Gastrocnemius medialis (tissue), 4 donors: ENCODE measurements at regions not wholly inside any gene's neighbourhood (a gene's known extent, or its start where the extent isn't known, plus 50 kb on each side); places are given as distances from the start of the nearest gene placed in this dataset.

Experiments used
- ATAC-seq, 2 donors: fragments of 150-250 bp; one replicate each; pipeline ENCODE4 v1.9.1; 2016
- DNase-seq, 2 donors: peaks; one replicate each; pipeline ENCODE4 v3.0.0-alpha.2; 2019
- H3K27ac ChIP-seq, 4 donors: fragments of 200-600 bp; sonication (generic); 1 replicate in 1 of 4; 2 replicates in 3 of 4; pipeline ENCODE4 v1.5.1; 2016 to 2018; ENCODE audit warnings: mild to moderate bottlenecking in 2 of 4, moderate library complexity in 1 of 4
- H3K27me3 ChIP-seq, 3 donors: fragments of 200-600 bp; sonication (generic) in 2 of 3; 1 replicate in 1 of 3; 2 replicates in 2 of 3; pipeline versions ENCODE4 v1.5.1 to v1.6.0; 2016 to 2019; ENCODE audit warnings: mild to moderate bottlenecking in 1 of 3, moderate library complexity in 1 of 3
- H3K36me3 ChIP-seq, 2 donors: fragments of 200-600 bp; sonication (generic) in 1 of 2; one replicate each; pipeline ENCODE4 v1.5.1; 2017 to 2018
- H3K4me1 ChIP-seq, 2 donors: fragments of 200-600 bp; sonication (generic) in 1 of 2; one replicate each; pipeline ENCODE4 v1.5.1; 2016 to 2017; ENCODE audit warnings: mild to moderate bottlenecking in 2 of 2
- H3K4me3 ChIP-seq, 4 donors: fragments of 200-600 bp; sonication (generic) in 3 of 4; 1 replicate in 1 of 4; 2 replicates in 3 of 4; pipeline ENCODE4 v1.5.1; 2016 to 2019; ENCODE audit warnings: mild to moderate bottlenecking in 2 of 4
- H3K9me3 ChIP-seq, 3 donors: fragments of 200-600 bp; sonication (generic) in 2 of 3; 1 replicate in 1 of 3; 2 replicates in 2 of 3; pipeline ENCODE4 v1.5.1; 2016 to 2019
- POLR2A ChIP-seq, 2 donors: fragments of 450-650 bp; IDR thresholded peaks; one replicate each; pipeline ENCODE4 v1.6.1; 2017; ENCODE audit warnings: antibody characterized with exemption in 2 of 2, mild to moderate bottlenecking in 2 of 2, moderate library complexity in 2 of 2
- in situ Hi-C, 4 donors: fragments of 200-750 bp; cut with MboI; loops; one replicate each; pipeline versions ENCODE4 v1.15.0 to v1.8.0; 2017; ENCODE audit warnings: low sequenced_read_pairs in 4 of 4
- intact Hi-C: fragments of 100-400 bp; cut with DNase I; formaldehyde crosslinking; loops from one replicate; pipeline ENCODE4 v1.15.1; 2023; ENCODE audit warnings: low total_unique reads
- TF ChIP-seq, protein P1 (sequence below), 5 experiments: fragments of 450-650 bp in 3 of 5; fragments of 200-600 bp in 2 of 5; sonication (generic) in 2 of 5; IDR thresholded peaks in 4 of 5; conservative IDR thresholded peaks in 1 of 5; 1 replicate in 4 of 5; 2 replicates in 1 of 5; pipeline ENCODE4 v1.5.1; 2016 to 2019; ENCODE audit warnings: antibody characterized with exemption in 5 of 5, mild to moderate bottlenecking in 3 of 5, moderate library complexity in 3 of 5

DNA sequence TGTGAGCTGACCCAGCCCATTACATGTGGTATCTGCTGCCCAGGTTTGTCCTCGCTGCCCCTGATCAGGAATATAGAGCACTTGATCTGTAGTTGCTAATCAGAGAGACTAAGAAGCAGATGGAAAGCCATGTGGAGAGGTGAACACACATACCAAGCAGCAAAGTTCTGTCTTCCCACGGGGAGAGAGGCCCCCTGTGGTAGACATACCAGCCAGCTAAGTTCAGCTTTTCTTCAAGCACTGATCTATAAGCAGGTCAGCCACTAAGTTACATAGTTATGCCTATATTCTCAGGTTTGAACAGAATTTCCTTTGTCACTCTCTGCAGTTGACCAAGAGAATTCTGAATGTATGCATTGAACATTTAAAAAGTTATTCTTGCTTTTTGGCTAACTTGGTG is 76.4 kb downstream of the DDX3Y start:
- no peak overlapping the region for H3K4me3 ChIP-seq
- DNase-seq = no peak
- H3K36me3 ChIP-seq = no peaks in the 10 kb centered on the region
- H3K9me3 ChIP-seq = no peaks in the 10 kb centered on the region
- no peak overlapping the region for H3K27ac ChIP-seq
- TF ChIP-seq POLR2A (IDR thresholded peaks at IDR 0.05) = no peak
- TF ChIP-seq, protein P1, sequence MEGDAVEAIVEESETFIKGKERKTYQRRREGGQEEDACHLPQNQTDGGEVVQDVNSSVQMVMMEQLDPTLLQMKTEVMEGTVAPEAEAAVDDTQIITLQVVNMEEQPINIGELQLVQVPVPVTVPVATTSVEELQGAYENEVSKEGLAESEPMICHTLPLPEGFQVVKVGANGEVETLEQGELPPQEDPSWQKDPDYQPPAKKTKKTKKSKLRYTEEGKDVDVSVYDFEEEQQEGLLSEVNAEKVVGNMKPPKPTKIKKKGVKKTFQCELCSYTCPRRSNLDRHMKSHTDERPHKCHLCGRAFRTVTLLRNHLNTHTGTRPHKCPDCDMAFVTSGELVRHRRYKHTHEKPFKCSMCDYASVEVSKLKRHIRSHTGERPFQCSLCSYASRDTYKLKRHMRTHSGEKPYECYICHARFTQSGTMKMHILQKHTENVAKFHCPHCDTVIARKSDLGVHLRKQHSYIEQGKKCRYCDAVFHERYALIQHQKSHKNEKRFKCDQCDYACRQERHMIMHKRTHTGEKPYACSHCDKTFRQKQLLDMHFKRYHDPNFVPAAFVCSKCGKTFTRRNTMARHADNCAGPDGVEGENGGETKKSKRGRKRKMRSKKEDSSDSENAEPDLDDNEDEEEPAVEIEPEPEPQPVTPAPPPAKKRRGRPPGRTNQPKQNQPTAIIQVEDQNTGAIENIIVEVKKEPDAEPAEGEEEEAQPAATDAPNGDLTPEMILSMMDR (IDR thresholded peaks at IDR 0.05 in 4 of 5, conservative IDR thresholded peaks at IDR 0.05 in 1 of 5) = no peak
- intact Hi-C loops (no loop called here), in situ Hi-C loops (no loop called here)
- no peaks in the 10 kb centered on the region for H3K27me3 ChIP-seq
- no peak for ATAC-seq
- H3K4me1 ChIP-seq = no peaks in the 10 kb centered on the region

DNA sequence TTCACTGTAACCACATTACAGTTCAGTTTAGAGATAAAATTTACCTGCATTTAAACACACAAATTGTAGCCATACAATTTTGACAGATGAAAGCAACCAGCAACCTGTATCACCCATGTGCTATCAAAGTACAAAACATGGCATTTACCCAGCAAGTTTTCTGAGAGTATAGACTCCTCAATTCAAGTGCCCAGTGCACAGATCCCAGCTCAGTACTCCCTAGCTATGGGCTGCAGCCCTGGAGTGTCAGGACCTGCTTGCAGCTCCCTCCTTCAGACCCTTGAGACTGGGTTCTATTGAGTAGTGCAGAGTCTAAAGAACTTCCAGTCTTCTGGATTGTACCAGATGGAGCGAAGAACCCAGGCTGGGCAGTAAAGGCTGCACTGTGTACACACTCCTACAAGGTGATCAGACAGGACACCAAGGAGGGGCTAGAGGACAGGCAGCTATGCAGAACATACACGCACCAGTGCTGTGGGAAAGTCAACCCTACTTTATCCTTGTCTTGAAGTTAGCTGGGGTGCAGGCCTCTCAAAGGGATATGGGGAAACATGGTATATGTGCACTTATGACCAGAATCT is 77.7 kb downstream of the DDX3Y start:
- H3K27me3 ChIP-seq = no peaks in the 10 kb centered on the region
- H3K36me3 ChIP-seq = no peaks in the 10 kb centered on the region
- H3K4me3 ChIP-seq = no peak overlapping the region
- in situ Hi-C loops (no loop called here), intact Hi-C loops (no loop called here)
- DNase-seq (no peak), ATAC-seq (no peak)
- H3K27ac ChIP-seq = no peak overlapping the region
- H3K4me1 ChIP-seq = no peaks in the 10 kb centered on the region
- no peak for TF ChIP-seq POLR2A (IDR thresholded peaks at IDR 0.05)
- TF ChIP-seq, protein P1 (IDR thresholded peaks at IDR 0.05 in 4 of 5, conservative IDR thresholded peaks at IDR 0.05 in 1 of 5) = no peak
- no peaks in the 10 kb centered on the region for H3K9me3 ChIP-seq

DNA sequence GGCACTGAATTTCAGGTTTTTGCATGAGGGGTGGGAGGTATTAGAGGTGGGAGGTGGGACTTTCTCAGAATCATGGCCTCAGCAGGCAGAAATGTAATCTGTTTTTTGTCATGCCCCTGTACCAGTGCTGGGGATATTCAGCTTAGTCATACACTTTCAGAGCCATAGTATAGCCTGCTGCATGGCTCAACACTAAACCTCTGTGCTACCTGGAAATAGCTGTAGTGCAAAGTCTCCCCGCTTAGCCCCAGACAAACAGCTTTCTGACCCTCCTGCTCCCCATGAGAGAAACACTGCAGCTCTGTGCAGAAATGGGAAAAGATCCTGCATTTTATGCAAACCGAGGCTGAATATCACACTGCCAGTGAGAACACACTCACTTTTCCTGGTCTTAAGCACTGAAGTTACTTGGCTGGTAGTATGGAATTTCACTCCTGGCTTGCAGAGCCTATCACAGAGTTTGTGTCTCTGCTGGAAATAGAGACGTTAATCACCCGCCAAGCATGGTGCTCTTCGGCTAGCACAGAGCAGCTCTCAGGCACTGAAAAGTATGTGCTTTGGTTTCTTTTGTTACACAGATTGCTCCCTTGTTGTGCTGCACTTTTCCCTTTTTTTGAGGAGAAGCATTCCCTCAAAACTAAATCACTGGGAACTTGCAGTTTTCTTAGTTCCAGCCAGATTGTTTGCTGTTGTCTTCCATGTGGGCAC is 80.1 kb downstream of the DDX3Y start:
- H3K36me3 ChIP-seq = no peaks in the 10 kb centered on the region
- H3K4me3 ChIP-seq = no peak overlapping the region
- H3K27ac ChIP-seq = no peak overlapping the region
- H3K4me1 ChIP-seq = no peaks in the 10 kb centered on the region
- TF ChIP-seq, protein P1 (IDR thresholded peaks at IDR 0.05 in 4 of 5, conservative IDR thresholded peaks at IDR 0.05 in 1 of 5) = no peak
- no peak for TF ChIP-seq POLR2A (IDR thresholded peaks at IDR 0.05)
- peak in 1 of 2 donors; percentile 33 for ATAC-seq
- no peaks in the 10 kb centered on the region for H3K27me3 ChIP-seq
- in situ Hi-C loops (no loop called here), intact Hi-C loops (no loop called here)
- H3K9me3 ChIP-seq = no peaks in the 10 kb centered on the region
- DNase-seq = no peak

DNA sequence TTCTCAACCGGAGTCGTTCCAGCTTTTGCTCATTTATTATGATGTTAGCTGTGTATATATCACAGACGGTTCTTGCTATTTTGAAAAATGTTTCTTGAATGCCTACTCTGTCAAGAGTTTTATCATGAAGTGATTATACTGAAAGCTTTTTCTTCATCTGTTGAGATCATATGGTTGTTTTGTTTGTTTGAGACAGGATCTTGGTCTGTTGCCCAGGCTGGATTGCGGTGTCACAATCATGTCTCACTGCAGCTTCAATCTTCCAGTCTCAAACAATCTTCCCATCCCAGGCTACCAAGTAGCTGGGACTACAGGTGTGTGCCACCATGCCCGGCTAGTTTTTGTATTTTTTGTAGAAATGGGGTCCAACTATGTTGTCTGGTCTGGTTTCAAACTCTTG is 112.8 kb downstream of the DDX3Y start:
- in situ Hi-C loops (no loop called here), intact Hi-C loops (no loop called here)
- H3K36me3 ChIP-seq = no peaks in the 10 kb centered on the region
- DNase-seq (no peak), ATAC-seq (no peak)
- TF ChIP-seq, protein P1 (IDR thresholded peaks at IDR 0.05 in 4 of 5, conservative IDR thresholded peaks at IDR 0.05 in 1 of 5) = no peak
- no peak for TF ChIP-seq POLR2A (IDR thresholded peaks at IDR 0.05)
- no peak overlapping the region for H3K4me3 ChIP-seq
- H3K27ac ChIP-seq = no peak overlapping the region
- no peaks in the 10 kb centered on the region for H3K27me3 ChIP-seq
- H3K4me1 ChIP-seq = no peaks in the 10 kb centered on the region
- H3K9me3 ChIP-seq = no peaks in the 10 kb centered on the region
